ENCODE measurements at regions not wholly inside any gene's neighbourhood (a gene's known extent, or its start where the extent isn't known, plus 50 kb on each side); places are given as distances from the start of the nearest gene placed in this dataset.

DNA sequence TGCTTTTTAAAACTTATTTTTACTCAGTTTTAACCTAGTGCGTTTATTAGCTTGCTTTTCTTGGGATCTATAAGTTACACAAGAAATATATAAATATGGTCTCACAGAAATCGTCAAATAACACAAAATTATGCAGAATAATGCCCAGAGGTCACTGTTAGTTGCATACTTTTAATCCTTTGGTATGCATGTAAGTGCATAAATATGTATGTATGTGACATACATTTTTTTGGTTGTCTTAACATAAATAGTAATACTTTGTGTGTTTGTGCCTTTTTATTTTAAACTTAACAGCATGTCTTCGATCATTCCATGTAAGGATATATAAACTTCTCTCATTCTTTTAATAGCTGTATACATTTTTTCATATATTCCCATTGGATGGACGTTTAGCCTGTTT lies 459.6 kb downstream of the PCNX1 start:
- Mint-ChIP-seq H3K4me1 (ENCODE audit: low read depth) (peaks cover 40% of the 10 kb centered on the region), H3K27ac (no peak overlapping the region), H3K4me3 (no peak overlapping the region)

DNA sequence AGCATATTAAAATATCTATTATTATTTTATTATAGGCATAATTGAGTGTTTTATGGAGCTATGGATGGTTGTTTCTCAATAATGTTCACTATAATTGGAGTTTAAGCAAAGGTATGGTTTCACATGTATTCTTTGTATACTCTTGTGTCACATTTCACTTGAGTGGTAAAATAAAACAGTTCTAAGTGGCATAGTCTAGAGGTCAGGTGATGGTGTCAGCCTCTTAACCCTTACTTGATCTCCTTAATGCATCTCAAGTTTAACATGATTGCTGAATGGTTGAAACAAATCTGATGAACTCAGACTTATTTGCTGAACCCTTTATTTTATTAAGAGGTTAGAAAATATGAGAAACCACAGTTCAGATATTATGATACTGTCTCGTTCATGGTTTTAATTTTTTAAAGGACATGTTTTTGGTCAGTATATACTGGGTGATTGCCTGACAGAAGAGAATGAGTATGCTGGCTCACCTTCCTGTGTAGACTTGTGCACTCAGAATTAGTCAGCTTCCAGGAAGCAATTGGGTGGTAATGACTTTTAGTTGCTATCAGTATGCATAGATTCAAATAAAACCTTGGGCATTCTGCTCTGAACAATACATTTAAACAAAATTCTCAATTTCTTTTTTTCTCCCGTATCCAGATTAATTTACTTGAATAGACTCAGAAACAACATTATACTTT lies 464.6 kb downstream of the PCNX1 start:
- DNase-seq = no peak
- H3K27ac Mint-ChIP-seq = peak overlapping the region; percentile 70
- TF ChIP-seq, protein P1, sequence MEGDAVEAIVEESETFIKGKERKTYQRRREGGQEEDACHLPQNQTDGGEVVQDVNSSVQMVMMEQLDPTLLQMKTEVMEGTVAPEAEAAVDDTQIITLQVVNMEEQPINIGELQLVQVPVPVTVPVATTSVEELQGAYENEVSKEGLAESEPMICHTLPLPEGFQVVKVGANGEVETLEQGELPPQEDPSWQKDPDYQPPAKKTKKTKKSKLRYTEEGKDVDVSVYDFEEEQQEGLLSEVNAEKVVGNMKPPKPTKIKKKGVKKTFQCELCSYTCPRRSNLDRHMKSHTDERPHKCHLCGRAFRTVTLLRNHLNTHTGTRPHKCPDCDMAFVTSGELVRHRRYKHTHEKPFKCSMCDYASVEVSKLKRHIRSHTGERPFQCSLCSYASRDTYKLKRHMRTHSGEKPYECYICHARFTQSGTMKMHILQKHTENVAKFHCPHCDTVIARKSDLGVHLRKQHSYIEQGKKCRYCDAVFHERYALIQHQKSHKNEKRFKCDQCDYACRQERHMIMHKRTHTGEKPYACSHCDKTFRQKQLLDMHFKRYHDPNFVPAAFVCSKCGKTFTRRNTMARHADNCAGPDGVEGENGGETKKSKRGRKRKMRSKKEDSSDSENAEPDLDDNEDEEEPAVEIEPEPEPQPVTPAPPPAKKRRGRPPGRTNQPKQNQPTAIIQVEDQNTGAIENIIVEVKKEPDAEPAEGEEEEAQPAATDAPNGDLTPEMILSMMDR (IDR thresholded peaks at IDR 0.05) = no peak
- H3K9me3 Mint-ChIP-seq = peaks cover 5% of the 10 kb centered on the region; the same call in 1 of the 2 replicates
- peak overlapping the region; percentile 63 for H3K4me3 Mint-ChIP-seq
- H3K27me3 Mint-ChIP-seq (ENCODE audit: insufficient read depth) = no peaks in the 10 kb centered on the region
- no peaks in the 10 kb centered on the region; the same call in 1 of the 2 replicates for H3K36me3 Mint-ChIP-seq (ENCODE audit: low read depth)
- peaks cover 20% of the 10 kb centered on the region for H3K4me1 Mint-ChIP-seq (ENCODE audit: low read depth)

More for the DNA sequence above, 459.6 kb downstream of the PCNX1 start:
- peaks cover 9% of the 10 kb centered on the region for H3K36me3 Mint-ChIP-seq (ENCODE audit: low read depth)
- TF ChIP-seq, protein P1 (IDR thresholded peaks at IDR 0.05) = no peak
- H3K9me3 Mint-ChIP-seq = no peaks in the 10 kb centered on the region
- H3K27me3 Mint-ChIP-seq (ENCODE audit: insufficient read depth) = no peaks in the 10 kb centered on the region
- no peak for DNase-seq

DNA sequence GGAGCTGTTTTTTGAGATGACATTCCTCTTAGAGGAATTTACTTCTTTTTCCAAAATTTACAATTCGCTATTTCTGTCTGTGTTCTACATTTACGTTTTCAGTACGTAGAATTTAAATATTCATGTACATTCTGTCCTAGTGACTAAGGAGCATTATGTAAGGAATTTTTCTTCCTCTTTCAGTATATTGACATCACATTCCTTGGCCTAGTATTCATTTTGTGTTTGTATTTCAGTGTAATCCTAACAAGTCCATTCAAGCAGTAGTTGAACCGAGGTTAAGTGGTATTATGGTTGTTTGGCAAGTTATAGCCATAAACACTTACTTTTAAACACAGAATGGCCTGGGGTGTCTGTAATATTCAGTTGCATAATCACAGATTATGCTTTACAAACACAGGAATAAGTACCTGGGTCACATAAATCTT lies 465.2 kb downstream of the PCNX1 start:
- TF ChIP-seq, protein P1 (IDR thresholded peaks at IDR 0.05) = no peak
- H3K9me3 Mint-ChIP-seq = peaks cover 5% of the 10 kb centered on the region; the same call in 1 of the 2 replicates
- peaks cover 20% of the 10 kb centered on the region for H3K4me1 Mint-ChIP-seq (ENCODE audit: low read depth)
- peak; percentile 50 for DNase-seq
- peak overlapping the region; percentile 63 for H3K4me3 Mint-ChIP-seq
- no peaks in the 10 kb centered on the region; the same call in 1 of the 2 replicates for H3K36me3 Mint-ChIP-seq (ENCODE audit: low read depth)
- H3K27me3 Mint-ChIP-seq (ENCODE audit: insufficient read depth) = no peaks in the 10 kb centered on the region
- H3K27ac Mint-ChIP-seq = peak overlapping the region; percentile 70

DNA sequence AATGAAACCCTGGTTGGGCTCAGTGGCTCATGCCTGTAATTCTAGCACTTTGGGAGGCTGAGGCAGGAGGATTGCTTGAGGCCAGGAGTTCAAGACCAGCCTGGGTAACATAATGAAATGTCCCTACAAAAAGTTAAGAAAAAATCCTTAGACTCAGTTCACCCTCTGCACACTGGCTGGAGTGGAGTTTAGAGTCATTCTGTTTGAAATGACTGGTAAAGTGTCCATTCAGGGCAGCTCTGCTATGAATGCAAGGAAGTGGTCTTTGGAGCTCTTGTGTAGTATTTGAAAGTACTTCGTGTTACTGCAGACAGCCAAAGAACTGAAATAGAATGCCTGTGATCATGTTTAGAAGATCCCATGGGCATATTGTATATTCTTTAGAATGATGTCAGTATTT lies 466.5 kb downstream of the PCNX1 start:
- peaks cover 32% of the 10 kb centered on the region for H3K4me1 Mint-ChIP-seq (ENCODE audit: low read depth)
- peaks cover 13% of the 10 kb centered on the region for H3K9me3 Mint-ChIP-seq
- no peak for DNase-seq
- H3K27me3 Mint-ChIP-seq (ENCODE audit: insufficient read depth) = no peaks in the 10 kb centered on the region
- H3K27ac Mint-ChIP-seq = no peak overlapping the region
- no peak overlapping the region for H3K4me3 Mint-ChIP-seq
- TF ChIP-seq, protein P1 (IDR thresholded peaks at IDR 0.05) = no peak
- peaks cover 13% of the 10 kb centered on the region for H3K36me3 Mint-ChIP-seq (ENCODE audit: low read depth)

DNA sequence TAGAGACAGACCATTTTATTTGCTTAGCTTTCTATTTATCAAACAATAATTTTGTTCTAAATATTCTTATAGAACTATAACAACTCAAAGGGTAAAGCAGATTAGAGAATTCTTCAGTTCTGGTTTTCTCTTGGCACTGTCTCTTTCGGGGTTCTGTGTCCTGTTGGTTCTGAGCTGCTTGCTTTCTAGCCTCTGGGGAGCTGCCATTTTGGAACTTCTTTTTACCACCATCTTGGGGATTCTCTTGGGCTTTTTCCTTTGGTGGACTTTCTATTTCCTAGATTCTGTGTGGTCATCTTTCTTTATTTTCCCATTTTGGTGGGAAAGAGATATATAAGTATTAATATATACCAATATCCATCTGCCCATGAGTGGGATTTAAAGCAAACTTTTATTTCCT lies 467.7 kb downstream of the PCNX1 start:
- peaks cover 23% of the 10 kb centered on the region for H3K36me3 Mint-ChIP-seq (ENCODE audit: low read depth)
- TF ChIP-seq, protein P1 (IDR thresholded peaks at IDR 0.05) = no peak
- H3K9me3 Mint-ChIP-seq = peaks cover 13% of the 10 kb centered on the region
- no peak overlapping the region for H3K4me3 Mint-ChIP-seq
- H3K27ac Mint-ChIP-seq = no peak overlapping the region
- DNase-seq = no peak
- H3K4me1 Mint-ChIP-seq (ENCODE audit: low read depth) = peaks cover 45% of the 10 kb centered on the region
- peaks cover 1% of the 10 kb centered on the region; the same call in 1 of the 2 replicates for H3K27me3 Mint-ChIP-seq (ENCODE audit: insufficient read depth)
